GM12878 (cell line): ENCODE measurements at regions not wholly inside any gene's neighbourhood (a gene's known extent, or its start where the extent isn't known, plus 50 kb on each side); places are given as distances from the start of the nearest gene placed in this dataset.

ENCODE experiments used
- ATAC-seq: fragments of 200-7000 bp; cut with Tn5 transposase; 3 replicates; pipeline ENCODE4 v1.9.1; 2020; ENCODE audit warnings: mild to moderate bottlenecking, moderate library complexity
- BruUV-seq: library from RNA; stranded (reverse); fragments of 400-500 nt; replicated peaks from 2 replicates; lab custom pipeline; 2021; lab: Mats Ljungman, UMichigan
- CTCF ChIA-PET: fragments of 300-600 bp; sonication (Branson Sonifier 250); formaldehyde crosslinking; extraction: SDS; loops from one replicate; lab custom pipeline; 2021; ENCODE audit warnings: inconsistent platforms; lab: Yijun Ruan, JAX
- POLR2A ChIA-PET: fragments of 350-600 bp; formaldehyde crosslinking; extraction: SDS; loops from one replicate; lab custom pipeline; 2021; ENCODE audit warnings: inconsistent platforms; lab: Charles Lee
- RAD21 ChIA-PET: fragments of 300-600 bp; sonication (Branson Sonifier 250); formaldehyde crosslinking; loops from one replicate; lab custom pipeline; 2023; ENCODE audit warnings: antibody characterized with exemption; ENCODE audit not compliant: unreplicated experiment; lab: Charles Lee
- SMC1A ChIA-PET: fragments of 300-600 bp; sonication (Branson Sonifier 250); formaldehyde crosslinking; loops from one replicate; lab custom pipeline; 2023; ENCODE audit not compliant: unreplicated experiment, uncharacterized antibody; lab: Charles Lee
- DNase-seq: peaks from one replicate; pipeline ENCODE4 v3.0.0-alpha.2; 2011; ENCODE audit warnings: low read depth, low spot score
- FAIRE-seq: peaks from 3 replicates; lab custom pipeline; 2011; peaks lifted over from hg19 to GRCh38; lab: Jason Lieb, UNC
- H2AFZ ChIP-seq: 2 replicates; pipeline ENCODE4 v1.6.0; 2011; ENCODE audit warnings: low read depth, low read length, control low read depth; ENCODE audit not compliant: control insufficient read depth
- H3K27ac ChIP-seq: 2 replicates; pipeline ENCODE4 v1.5.1; 2011; ENCODE audit warnings: control low read depth; ENCODE audit not compliant: control insufficient read depth, insufficient read depth
- H3K27me3 ChIP-seq, 2 experiments: replicated peaks in 1 of 2; 2 replicates each; pipeline versions ENCODE4 v1.6.0 to v1.6.1; 2011; ENCODE audit warnings: low read length in 1 of 2; ENCODE audit not compliant: control insufficient read depth in 2 of 2, insufficient read depth in 2 of 2
- H3K36me3 ChIP-seq, 2 experiments: 2 replicates each; pipeline ENCODE4 v1.5.1; 2011; ENCODE audit warnings: low read length in 1 of 2; ENCODE audit not compliant: control insufficient read depth in 2 of 2, insufficient read depth in 2 of 2
- H3K4me1 ChIP-seq: 2 replicates; pipeline ENCODE4 v1.6.1; 2011; ENCODE audit warnings: mild to moderate bottlenecking, low read length, moderate library complexity, mixed read lengths; ENCODE audit not compliant: control insufficient read depth, insufficient read depth
- H3K4me2 ChIP-seq: 2 replicates; pipeline ENCODE4 v1.6.0; 2011; ENCODE audit warnings: control low read depth; ENCODE audit not compliant: control insufficient read depth, insufficient read depth
- H3K4me3 ChIP-seq: fragments of 200-600 bp; sonication (generic); 2 replicates; pipeline ENCODE4 v1.5.1; 2016
- H3K79me2 ChIP-seq: 2 replicates; pipeline ENCODE4 v1.6.0; 2011; ENCODE audit warnings: low read length; ENCODE audit not compliant: control insufficient read depth, insufficient read depth
- H3K9ac ChIP-seq: 2 replicates; pipeline ENCODE4 v1.8.0; 2011; ENCODE audit warnings: low read length, control low read depth, mixed read lengths; ENCODE audit not compliant: control insufficient read depth, insufficient read depth
- H3K9me3 ChIP-seq: replicated peaks from 3 replicates; pipeline ENCODE4 v1.5.1; 2011; ENCODE audit warnings: mild to moderate bottlenecking, low read length; ENCODE audit not compliant: control insufficient read depth, insufficient read depth
- H4K20me1 ChIP-seq: 2 replicates; pipeline ENCODE4 v1.6.0; 2011; ENCODE audit not compliant: control insufficient read depth, insufficient read depth
- GATAD2B ChIP-seq: fragments of 450-650 bp; conservative IDR thresholded peaks from 2 replicates; pipeline ENCODE4 v1.6.1; 2017; ENCODE audit warnings: low read depth, mild to moderate bottlenecking, moderate library complexity
- IRF3 ChIP-seq: fragments of 450-650 bp; IDR thresholded peaks from 2 replicates; pipeline ENCODE4 v1.6.1; 2014; ENCODE audit warnings: mild to moderate bottlenecking
- MLLT1 ChIP-seq: fragments of 450-650 bp; IDR thresholded peaks from 2 replicates; pipeline ENCODE4 v1.6.1; 2016; ENCODE audit warnings: mild to moderate bottlenecking
- SRF ChIP-seq, 2 experiments: IDR thresholded peaks; 2 replicates each; pipeline ENCODE4 v1.6.1; 2011; ENCODE audit warnings: low read depth in 2 of 2, low read length in 2 of 2, mild to moderate bottlenecking in 1 of 2, moderate library complexity in 1 of 2
- USF1 ChIP-seq: IDR thresholded peaks from 2 replicates; pipeline ENCODE4 v1.6.1; 2011; ENCODE audit warnings: borderline replicate concordance, low read depth, mild to moderate bottlenecking, moderate library complexity, mixed read lengths, low read length; ENCODE audit not compliant: insufficient read depth; ENCODE audit errors: extremely low read length
- USF2 ChIP-seq: IDR thresholded peaks from 2 replicates; pipeline ENCODE4 v1.6.1; 2011; ENCODE audit warnings: low read depth, low read length, improper control_type of control experiment, borderline replicate concordance
- ZBTB11 ChIP-seq: fragments of 450-650 bp; formaldehyde crosslinking; IDR thresholded peaks from 2 replicates; pipeline ENCODE4 v1.5.0; 2022; ENCODE audit warnings: mild to moderate bottlenecking, missing genetic modification characterization
- ZBTB4 ChIP-seq: fragments of 450-650 bp; formaldehyde crosslinking; IDR thresholded peaks from 2 replicates; pipeline ENCODE4 v1.4.0; 2022; ENCODE audit warnings: mild to moderate bottlenecking, moderate library complexity
- WGBS: methylation state at CpG from one replicate; pipeline ENCODE4 v1.1.6; 2016; ENCODE audit warnings: low lambda C conversion rate; ENCODE audit not compliant: insufficient replicate concordance, insufficient coverage; ENCODE audit errors: missing lambda C conversion rate; 5-methylcytosine and 5-hydroxymethylcytosine counted together
- in situ Hi-C: fragments of 300-500 bp; cut with MboI; formaldehyde crosslinking; loops from 9 replicates; pipeline ENCODE4 v1.14.3; 2018; ENCODE audit warnings: mixed read lengths
- intact Hi-C: fragments of 100-400 bp; cut with micrococcal nuclease; formaldehyde crosslinking; loops from one replicate; pipeline ENCODE4 v1.14.2; 2022; ENCODE audit not compliant: unreplicated experiment

GRCh38 chr12:67911275-67911600 is 78.0 kb upstream of the IFNG-AS1 start:
- intact Hi-C loops (no loop called here), in situ Hi-C loops (no loop called here)
- ATAC-seq (no peak), DNase-seq (no peak), FAIRE-seq (no peak)
- H4K20me1 ChIP-seq: no peaks in the 10 kb centered on the region
- H3K9me3 ChIP-seq: no peaks in the 10 kb centered on the region
- peaks cover 0 to 2% of the 10 kb centered on the region in 2 experiments; a peak in 1 of 4 replicates for H3K27me3 ChIP-seq
- ChIA-PET RAD21 (no interaction called here), SMC1A (no interaction called here), POLR2A (no interaction called here), CTCF (no interaction called here)
- no peaks in the 10 kb centered on the region for H3K79me2 ChIP-seq
- H3K4me3 ChIP-seq: no peak overlapping the region
- no TSS peak for BruUV-seq
- H2AFZ ChIP-seq: no peak overlapping the region
- no peaks in the 10 kb centered on the region for H3K36me3 ChIP-seq
- no peaks in the 10 kb centered on the region for H3K4me1 ChIP-seq
- H3K4me2 ChIP-seq: no peak overlapping the region
- no peak overlapping the region for H3K9ac ChIP-seq
- no peak for TF ChIP-seq USF1
- no peak for TF ChIP-seq SRF (IDR thresholded peaks at IDR 0.05; ENCODE audit: low read depth in 2 of 2, low read length in 2 of 2)
- TF ChIP-seq ZBTB11 (CRISPR knock-in tag): no peak
- TF ChIP-seq ZBTB4 (CRISPR knock-in tag): no peak
- no peak for TF ChIP-seq USF2
- no peak for TF ChIP-seq GATAD2B
- TF ChIP-seq IRF3: no peak
- no peak for TF ChIP-seq MLLT1
- H3K27ac ChIP-seq: no peak overlapping the region
- WGBS: 60% methylated on average over 5 of the region's 5 CpGs
